Tibial artery (tissue), 4 donors: ENCODE measurements at regions not wholly inside any gene's neighbourhood (a gene's known extent, or its start where the extent isn't known, plus 50 kb on each side); places are given as distances from the start of the nearest gene placed in this dataset.

ENCODE experiments used
- DNase-seq, 2 donors: peaks; one replicate each; pipeline ENCODE4 v3.0.0-alpha.2; 2019
- H3K27ac ChIP-seq, 2 donors: fragments of 200-600 bp; sonication (generic) in 1 of 2; 1 replicate in 1 of 2; 2 replicates in 1 of 2; pipeline ENCODE4 v1.5.1; 2018 to 2019; ENCODE audit warnings: mild to moderate bottlenecking in 1 of 2
- H3K27me3 ChIP-seq, 2 donors: fragments of 200-600 bp; sonication (generic) in 1 of 2; one replicate each; pipeline versions ENCODE4 v1.5.1 to v1.6.0; 2016 to 2019
- H3K36me3 ChIP-seq, 3 donors: fragments of 200-600 bp; sonication (generic) in 2 of 3; one replicate each; pipeline ENCODE4 v1.5.1; 2016 to 2019; ENCODE audit warnings: mild to moderate bottlenecking in 2 of 3
- H3K4me1 ChIP-seq, 4 donors: fragments of 200-600 bp; sonication (generic) in 2 of 4; 1 replicate in 3 of 4; 2 replicates in 1 of 4; pipeline ENCODE4 v1.5.1; 2016 to 2019
- H3K4me3 ChIP-seq, 2 donors: fragments of 200-600 bp; sonication (generic) in 1 of 2; 1 replicate in 1 of 2; 2 replicates in 1 of 2; pipeline ENCODE4 v1.5.1; 2018 to 2019; ENCODE audit warnings: mild to moderate bottlenecking in 2 of 2
- H3K9me3 ChIP-seq, 3 donors: fragments of 200-600 bp; sonication (generic) in 1 of 3; one replicate each; pipeline ENCODE4 v1.5.1; 2016 to 2019
- CTCF ChIP-seq, 2 experiments: fragments of 200-600 bp in 1 of 2; fragments of 450-650 bp in 1 of 2; IDR thresholded peaks; one replicate each; pipeline ENCODE4 v1.5.1; 2017 to 2019; ENCODE audit warnings: antibody characterized with exemption in 2 of 2, mild to moderate bottlenecking in 1 of 2, moderate library complexity in 1 of 2
- intact Hi-C: fragments of 100-400 bp; cut with DNase I; formaldehyde crosslinking; loops from one replicate; pipeline ENCODE4 v1.15.0; 2023; ENCODE audit warnings: low total_unique reads

DNA sequence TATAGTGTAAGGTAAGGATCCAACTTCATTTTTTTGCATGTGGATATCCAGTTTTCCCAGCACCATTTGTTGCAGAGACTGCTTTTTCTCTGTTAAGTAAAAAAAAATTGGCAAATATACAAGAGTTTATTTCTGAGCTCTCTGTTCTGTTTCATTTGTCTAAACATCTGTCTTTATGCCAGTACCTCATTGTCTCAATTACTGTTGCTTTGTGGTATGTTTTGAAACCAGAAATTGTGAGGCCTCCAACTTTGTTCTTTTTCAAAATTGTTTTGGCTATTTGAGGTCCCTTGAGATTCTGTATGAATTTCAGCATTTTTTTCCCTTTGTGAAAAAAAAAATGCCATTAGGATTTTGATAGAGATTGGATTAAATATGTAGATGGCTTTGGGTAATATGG, 150.5 kb downstream of the MINAR1 start:
- Histone ChIP-seq H3K4me3 (no peak overlapping the region), H3K36me3 (no peaks in the 10 kb centered on the region), H3K9me3 (no peaks in the 10 kb centered on the region), H3K4me1 (no peaks in the 10 kb centered on the region), H3K27me3 (no peaks in the 10 kb centered on the region), H3K27ac (no peak overlapping the region)
- no peak for TF ChIP-seq CTCF (IDR thresholded peaks at IDR 0.05)
- intact Hi-C loops, result no loop called here
- no peak for DNase-seq

GRCh38 chr15:79592126-79592525, 160.0 kb downstream of the MINAR1 start:
- Histone ChIP-seq H3K9me3 (no peaks in the 10 kb centered on the region), H3K36me3 (no peaks in the 10 kb centered on the region), H3K27ac (no peak overlapping the region), H3K27me3 (peaks cover 0 to 7% of the 10 kb centered on the region in 2 donors), H3K4me1 (no peaks in the 10 kb centered on the region), H3K4me3 (no peak overlapping the region)
- TF ChIP-seq CTCF (IDR thresholded peaks at IDR 0.05), result no peak
- no peak for DNase-seq
- intact Hi-C loops, result no loop called here

DNA sequence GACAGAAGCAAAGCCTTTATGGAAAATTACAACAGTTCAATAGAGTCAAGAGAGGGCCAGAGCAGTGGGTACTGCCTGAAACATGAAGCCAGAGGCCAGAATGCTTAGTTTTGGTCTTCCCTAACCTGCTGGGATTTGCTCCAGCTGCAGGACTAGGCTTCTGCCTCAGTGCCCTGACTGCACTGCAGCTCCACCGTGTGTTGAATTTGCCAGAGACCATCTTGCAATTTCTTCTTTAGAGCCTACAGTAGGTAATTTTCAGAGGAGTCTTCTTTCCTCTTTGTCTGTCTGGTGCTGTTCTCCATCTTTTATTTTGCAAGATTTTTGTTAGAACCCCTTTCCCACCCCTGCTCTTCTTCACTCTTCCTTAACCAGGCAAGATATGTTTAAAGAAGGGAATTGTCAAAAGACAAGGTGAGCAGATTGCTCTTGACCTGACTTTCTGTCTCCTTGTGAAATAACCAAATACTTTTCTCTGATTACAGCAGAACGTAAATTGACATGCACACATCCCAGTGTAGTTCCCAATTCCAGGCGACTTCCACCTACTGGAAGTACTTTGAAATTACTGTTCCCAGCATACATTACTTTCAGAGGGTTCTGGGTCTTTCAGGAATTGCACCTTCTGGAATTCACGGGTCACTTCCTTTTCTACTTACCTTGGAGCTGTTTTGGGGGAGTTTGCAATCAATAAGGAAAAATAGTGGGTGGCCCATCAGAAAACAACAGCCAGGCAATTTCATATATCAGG, 161.2 kb downstream of the MINAR1 start:
- intact Hi-C loops, result no loop called here

DNA sequence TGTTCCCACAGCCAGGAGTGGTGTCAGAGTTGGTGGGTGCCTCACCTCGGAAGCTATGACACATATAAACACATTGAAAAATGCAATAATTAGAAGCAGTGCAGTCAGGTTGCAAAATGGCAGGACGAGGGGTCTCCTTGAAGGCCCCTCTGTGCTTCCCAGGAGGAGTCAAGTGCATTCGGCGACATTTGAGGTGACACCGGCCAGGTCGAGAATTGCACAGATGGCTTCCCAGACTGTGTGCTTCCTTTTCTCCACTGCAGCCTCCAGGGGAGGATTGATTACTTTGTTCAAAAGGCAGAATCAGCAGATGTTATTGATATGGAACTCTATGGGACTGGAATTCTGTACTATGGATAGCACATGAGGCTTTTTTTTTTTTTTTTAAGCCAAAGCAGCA, 163.2 kb downstream of the MINAR1 start:
- Histone ChIP-seq H3K27me3 (peaks cover 0 to 11% of the 10 kb centered on the region in 2 donors), H3K9me3 (no peaks in the 10 kb centered on the region), H3K36me3 (no peaks in the 10 kb centered on the region), H3K4me1 (no peaks in the 10 kb centered on the region), H3K27ac (no peak overlapping the region), H3K4me3 (no peak overlapping the region)
- intact Hi-C loops, result no loop called here
- no peak for TF ChIP-seq CTCF (IDR thresholded peaks at IDR 0.05)
- no peak for DNase-seq

More for the DNA sequence above, 161.2 kb downstream of the MINAR1 start:
- no peaks in the 10 kb centered on the region for H3K9me3 ChIP-seq
- H3K27ac ChIP-seq, result no peak overlapping the region
- H3K4me1 ChIP-seq, result no peaks in the 10 kb centered on the region
- DNase-seq, result no peak
- no peaks in the 10 kb centered on the region for H3K36me3 ChIP-seq
- TF ChIP-seq CTCF (IDR thresholded peaks at IDR 0.05), result no peak
- H3K4me3 ChIP-seq, result no peak overlapping the region
- H3K27me3 ChIP-seq, result peaks cover 0 to 7% of the 10 kb centered on the region in 2 donors

- Histone ChIP-seq H3K27me3 (peaks cover 0 to 11% of the 10 kb centered on the region in 2 donors), H3K9me3 (no peaks in the 10 kb centered on the region), H3K36me3 (no peaks in the 10 kb centered on the region), H3K4me3 (no peak overlapping the region), H3K4me1 (no peaks in the 10 kb centered on the region), H3K27ac (no peak overlapping the region)
- peak; percentile 51 to 55 for TF ChIP-seq CTCF (IDR thresholded peaks at IDR 0.05)
- no peak for DNase-seq
- intact Hi-C loops, result no loop called here
These were observed 164.0 kb downstream of the MINAR1 start for GRCh38 chr15:79595995-79596622.
